ENCODE measurements at regions not wholly inside any gene's neighbourhood (a gene's known extent, or its start where the extent isn't known, plus 50 kb on each side); places are given as distances from the start of the nearest gene placed in this dataset.
"Not testable (repeated sequence)": the region's sequence is repeated elsewhere in the genome, so short reads cannot be mapped to it uniquely, and the experiment has no call there.

DNA sequence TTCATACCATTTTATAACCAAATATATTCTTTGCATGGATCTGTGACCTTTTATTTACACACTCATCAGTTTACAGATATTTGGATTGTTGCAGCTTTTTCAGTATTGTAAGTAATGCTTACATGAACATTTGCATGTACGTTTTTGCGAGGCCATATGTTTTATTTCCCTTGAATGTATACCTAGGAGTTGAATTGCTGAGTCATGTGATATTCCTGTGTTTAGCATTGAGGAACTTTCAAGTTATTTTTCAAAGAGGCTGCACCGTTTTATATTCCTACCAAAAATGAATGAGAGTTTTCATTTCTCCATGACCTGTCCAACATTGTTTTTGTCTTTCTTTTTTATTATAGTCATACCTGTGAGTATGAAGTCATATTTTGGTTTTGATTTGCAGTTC is 392.1 kb downstream of the CNTNAP4 start:
- Mint-ChIP-seq H3K27ac (no peak overlapping the region), H3K4me3 (no peak overlapping the region), H3K36me3 (no peaks in the 10 kb centered on the region), H3K9me3 (no peaks in the 10 kb centered on the region), H3K4me1 (no peaks in the 10 kb centered on the region), H3K27me3 (no peaks in the 10 kb centered on the region)
- no peak for ATAC-seq (ENCODE audit: low read depth in 2 of 2)
- DNase-seq: no peak

DNA sequence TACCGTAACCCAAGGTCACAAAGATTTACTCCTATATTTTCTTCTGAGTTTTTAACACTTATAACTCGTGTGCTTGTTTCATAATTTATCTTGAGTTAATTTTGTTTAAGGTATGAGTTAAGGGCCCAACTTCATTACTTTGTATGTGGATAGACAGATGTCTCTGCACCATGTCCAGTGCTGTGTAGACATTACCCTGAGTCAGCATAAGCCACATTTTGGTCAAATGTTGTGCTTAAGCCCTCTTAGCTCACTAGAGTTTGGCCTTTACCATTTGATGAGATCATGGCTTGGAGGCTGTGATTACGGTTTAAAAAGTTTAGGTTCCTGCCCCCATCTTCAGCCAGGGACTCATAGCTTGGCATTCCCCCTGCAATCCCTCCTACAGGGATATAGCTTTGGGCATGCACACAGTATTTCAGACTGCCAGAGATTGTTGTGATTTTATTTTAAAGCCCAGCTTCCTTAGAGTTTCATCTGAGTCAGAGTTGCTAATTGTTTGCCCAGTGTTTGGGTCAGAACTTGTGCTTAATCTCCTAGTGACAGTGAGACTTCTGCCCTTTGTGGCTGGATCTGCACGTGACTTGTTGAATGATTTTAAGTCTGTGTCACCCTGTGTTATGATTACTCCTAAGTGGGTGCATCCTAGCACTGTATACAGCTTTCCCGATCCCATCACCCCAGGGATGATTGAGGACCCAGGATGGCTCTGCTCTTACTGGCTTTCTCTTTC is 393.1 kb downstream of the CNTNAP4 start:
- ATAC-seq (ENCODE audit: low read depth in 2 of 2) (no peak), DNase-seq (no peak)
- no peaks in the 10 kb centered on the region for H3K27me3 Mint-ChIP-seq
- no peaks in the 10 kb centered on the region for H3K36me3 Mint-ChIP-seq
- H3K4me3 Mint-ChIP-seq: no peak overlapping the region
- no peaks in the 10 kb centered on the region for H3K4me1 Mint-ChIP-seq
- no peaks in the 10 kb centered on the region for H3K9me3 Mint-ChIP-seq
- no peak overlapping the region for H3K27ac Mint-ChIP-seq

DNA sequence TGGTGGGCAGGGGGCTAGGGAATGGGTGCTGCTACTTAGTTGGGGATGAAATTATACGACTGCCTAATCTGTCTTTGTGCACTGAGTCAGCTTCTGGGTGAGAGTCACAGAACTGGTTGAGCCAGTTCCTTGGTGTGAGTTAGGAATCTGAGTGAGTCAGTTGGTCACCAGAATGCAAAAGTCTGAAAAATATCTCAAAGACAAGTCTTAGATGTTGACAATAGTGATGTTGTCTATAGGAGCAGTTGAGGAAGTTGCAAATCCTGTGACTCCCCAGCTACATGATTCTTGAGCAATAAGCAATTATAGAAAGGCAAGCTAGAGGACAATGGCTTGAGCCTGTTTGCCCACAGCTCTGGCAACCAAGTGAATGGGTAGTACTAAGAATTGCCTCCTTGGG is 399.2 kb downstream of the CNTNAP4 start:
- Mint-ChIP-seq H3K4me1 (no peaks in the 10 kb centered on the region), H3K9me3 (peaks cover 0 to 3% (median 0%) of the 10 kb centered on the region in 7 donors), H3K27ac (no peak overlapping the region), H3K4me3 (no peak overlapping the region), H3K36me3 (no peaks in the 10 kb centered on the region), H3K27me3 (peaks cover 0 to 1% (median 0%) of the 10 kb centered on the region in 3 donors)
- DNase-seq (no peak), ATAC-seq (ENCODE audit: low read depth in 2 of 2) (no peak)

DNA sequence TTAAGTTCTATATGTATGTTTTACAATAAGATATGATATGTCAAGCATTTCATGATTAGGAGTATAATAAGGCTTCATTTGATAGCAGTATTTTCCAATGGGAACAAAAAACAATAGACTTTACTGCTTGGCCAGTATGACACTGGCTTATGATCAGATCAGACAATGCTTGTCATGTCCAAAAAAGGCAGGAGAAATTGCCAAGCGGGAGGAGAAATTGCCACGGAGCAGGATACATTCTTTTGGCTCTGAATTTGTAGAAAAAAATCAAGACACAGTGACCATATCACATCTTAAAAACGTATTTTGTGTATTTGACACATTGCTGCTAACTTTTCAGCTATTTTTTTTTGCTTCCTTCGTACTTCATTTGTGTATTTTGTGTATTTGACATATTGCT is 404.1 kb downstream of the CNTNAP4 start:
- no peak for DNase-seq
- H3K36me3 Mint-ChIP-seq: no peaks in the 10 kb centered on the region
- ATAC-seq (ENCODE audit: low read depth in 2 of 2): no peak
- H3K9me3 Mint-ChIP-seq: peaks cover 0 to 3% (median 0%) of the 10 kb centered on the region in 7 donors
- peaks cover 0 to 3% (median 0%) of the 10 kb centered on the region in 3 donors for H3K27me3 Mint-ChIP-seq
- H3K4me3 Mint-ChIP-seq: no peak overlapping the region
- no peak overlapping the region for H3K27ac Mint-ChIP-seq
- no peaks in the 10 kb centered on the region for H3K4me1 Mint-ChIP-seq

DNA sequence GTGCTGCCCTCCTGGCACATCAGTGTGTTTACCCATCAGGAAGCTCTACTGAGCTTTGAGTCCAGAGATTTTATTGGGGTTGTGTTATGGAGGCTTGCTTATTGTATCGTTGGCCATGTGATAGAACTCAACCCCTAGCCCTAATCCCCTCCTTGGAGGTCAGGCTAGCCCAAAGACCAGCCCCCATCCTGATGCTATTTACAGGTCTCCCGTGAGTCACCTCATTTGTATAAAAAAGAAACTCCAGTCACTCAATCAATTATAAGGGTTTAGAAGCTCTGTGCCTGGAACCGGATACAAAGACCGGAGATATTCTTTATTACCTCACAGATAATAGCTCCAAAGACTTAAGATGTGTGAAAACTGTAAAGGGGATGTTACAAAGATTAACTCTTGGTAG is 405.9 kb downstream of the CNTNAP4 start:
- DNase-seq (no peak), ATAC-seq (ENCODE audit: low read depth in 2 of 2) (no peak)
- H3K4me3 Mint-ChIP-seq: no peak overlapping the region
- peaks cover 0 to 3% (median 0%) of the 10 kb centered on the region in 3 donors for H3K27me3 Mint-ChIP-seq
- H3K4me1 Mint-ChIP-seq: no peaks in the 10 kb centered on the region
- no peaks in the 10 kb centered on the region for H3K36me3 Mint-ChIP-seq
- H3K9me3 Mint-ChIP-seq: peaks cover 0 to 3% (median 0%) of the 10 kb centered on the region in 7 donors
- no peak overlapping the region for H3K27ac Mint-ChIP-seq

DNA sequence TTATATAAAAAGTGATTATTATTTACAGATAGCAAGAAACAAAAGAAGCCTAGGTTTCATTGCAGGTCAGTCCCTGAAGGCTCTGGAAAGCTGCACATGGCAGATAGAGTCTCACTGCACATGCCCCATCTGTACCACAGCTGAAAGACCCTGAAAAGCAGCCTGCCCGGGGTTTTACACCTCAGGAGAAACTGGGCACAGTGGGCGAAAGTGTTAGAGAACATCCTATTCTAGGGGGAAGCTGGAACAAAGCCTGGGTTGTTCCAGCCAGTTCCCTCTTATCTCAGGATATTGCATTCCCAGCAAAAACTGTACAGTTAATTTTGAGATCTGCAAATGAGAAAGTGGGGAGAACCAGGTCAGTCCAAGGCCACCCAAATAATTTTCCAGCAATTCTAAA is 419.7 kb downstream of the CNTNAP4 start:
- no peak for ATAC-seq (ENCODE audit: low read depth in 2 of 2)
- Mint-ChIP-seq H3K4me1 (no peaks in the 10 kb centered on the region), H3K4me3 (no peak overlapping the region)

DNA sequence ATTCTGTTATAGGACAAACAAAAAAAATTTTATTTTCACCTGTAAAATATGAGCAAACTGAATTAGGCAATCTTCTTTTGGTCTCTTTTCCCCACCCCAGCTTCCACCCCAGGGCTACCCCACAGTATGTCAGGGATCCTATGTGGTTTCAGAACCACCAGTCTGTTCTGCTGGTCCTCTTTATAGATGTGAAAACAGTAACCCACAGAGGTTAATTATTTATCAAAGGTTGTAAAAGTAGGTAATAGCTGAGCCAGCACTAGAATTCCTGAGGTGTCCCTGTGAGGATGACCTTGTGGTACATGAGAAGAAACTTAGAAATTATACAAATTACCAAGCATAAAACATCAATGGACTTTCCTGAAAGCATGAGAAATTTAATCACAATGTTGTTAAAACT is 428.7 kb downstream of the CNTNAP4 start:
- no peak overlapping the region for H3K27ac Mint-ChIP-seq
- H3K4me3 Mint-ChIP-seq: no peak overlapping the region
- no peak for ATAC-seq (ENCODE audit: low read depth in 2 of 2)

More for the DNA sequence above, 419.7 kb downstream of the CNTNAP4 start:
- Mint-ChIP-seq H3K9me3 (peaks cover 0 to 14% (median 9%) of the 10 kb centered on the region in 7 donors), H3K27ac (no peak overlapping the region), H3K27me3 (no peaks in the 10 kb centered on the region), H3K36me3 (no peaks in the 10 kb centered on the region)
- DNase-seq: no peak

DNA sequence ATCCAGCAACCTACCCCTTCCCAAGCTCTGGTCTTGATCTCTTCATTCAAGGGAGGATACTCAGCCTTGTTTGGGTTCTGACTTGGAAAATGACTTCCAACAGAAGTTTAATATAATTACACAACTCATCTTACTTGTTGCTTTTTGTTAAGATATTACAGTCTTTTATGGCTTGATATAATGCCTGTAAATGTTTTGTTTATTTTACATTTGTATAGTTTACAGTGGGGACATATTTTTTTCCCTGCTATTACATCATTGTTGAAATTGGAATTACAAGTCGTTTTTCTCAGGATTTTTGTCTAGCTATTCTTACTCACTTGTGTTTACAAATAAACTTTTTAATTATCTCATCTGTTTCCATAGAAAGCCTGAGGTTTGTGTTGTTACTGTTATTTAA is 436.0 kb downstream of the CNTNAP4 start:
- no peak overlapping the region for H3K27ac Mint-ChIP-seq
- no peak overlapping the region for H3K4me3 Mint-ChIP-seq
- DNase-seq (no peak), ATAC-seq (ENCODE audit: low read depth in 2 of 2) (no peak)
- peaks cover 0 to 3% (median 0%) of the 10 kb centered on the region in 3 donors for H3K27me3 Mint-ChIP-seq
- H3K4me1 Mint-ChIP-seq: no peaks in the 10 kb centered on the region
- peaks cover 0 to 22% (median under 1%) of the 10 kb centered on the region in 7 donors for H3K9me3 Mint-ChIP-seq
- H3K36me3 Mint-ChIP-seq: no peaks in the 10 kb centered on the region

More for the DNA sequence above, 428.7 kb downstream of the CNTNAP4 start:
- H3K9me3 Mint-ChIP-seq: no peaks in the 10 kb centered on the region
- no peaks in the 10 kb centered on the region for H3K4me1 Mint-ChIP-seq
- no peaks in the 10 kb centered on the region for H3K27me3 Mint-ChIP-seq
- H3K36me3 Mint-ChIP-seq: no peaks in the 10 kb centered on the region
- no peak for DNase-seq

DNA sequence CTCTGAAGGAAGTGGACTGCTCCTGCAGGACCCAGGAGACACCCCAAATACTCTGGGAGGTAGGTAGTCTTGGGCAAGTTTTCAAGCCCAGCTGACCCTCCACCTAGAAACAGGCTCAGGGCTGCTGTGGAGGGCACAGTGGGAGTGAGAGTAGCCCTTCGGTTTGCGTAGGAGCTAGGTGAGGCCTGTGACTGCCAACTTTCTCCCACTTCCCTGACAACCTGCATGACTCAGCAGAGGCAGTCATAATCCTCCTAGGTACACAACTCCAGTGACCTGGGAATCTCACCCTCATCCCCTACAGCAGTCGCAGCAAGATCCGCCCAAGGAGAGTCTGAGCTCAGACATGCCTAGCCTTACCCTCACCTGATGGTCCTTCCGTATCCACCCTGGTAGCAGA is 439.1 kb downstream of the CNTNAP4 start:
- H3K9me3 Mint-ChIP-seq: peaks cover 0 to 22% (median 6%) of the 10 kb centered on the region in 7 donors
- H3K36me3 Mint-ChIP-seq; DNase-seq; H3K27me3 Mint-ChIP-seq; H3K4me1 Mint-ChIP-seq; H3K4me3 Mint-ChIP-seq; H3K27ac Mint-ChIP-seq; ATAC-seq (ENCODE audit: low read depth in 2 of 2): not testable (repeated sequence)

DNA sequence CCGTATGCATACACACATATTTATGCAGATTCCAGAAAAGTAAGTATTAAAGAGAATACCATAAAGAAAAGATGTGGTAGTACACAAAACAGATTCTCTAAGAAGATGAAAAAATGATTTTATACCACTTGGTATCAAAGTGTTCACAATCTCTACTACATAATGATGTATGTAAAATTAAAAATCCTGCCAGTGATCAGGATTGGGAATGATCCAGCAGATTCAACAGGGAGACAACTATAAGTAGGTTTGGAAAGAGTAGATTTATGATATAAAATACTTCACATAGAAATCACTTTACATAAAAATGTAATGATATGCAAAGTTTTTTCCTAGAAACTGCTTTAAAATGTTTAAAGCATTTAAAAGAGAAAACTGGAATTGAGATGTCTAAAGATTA is 447.0 kb downstream of the CNTNAP4 start:
- Mint-ChIP-seq H3K27ac (no peak overlapping the region), H3K36me3 (no peaks in the 10 kb centered on the region), H3K9me3 (peaks cover 0 to 9% (median 0%) of the 10 kb centered on the region in 7 donors), H3K4me1 (no peaks in the 10 kb centered on the region), H3K4me3 (no peak overlapping the region), H3K27me3 (no peaks in the 10 kb centered on the region)
- ATAC-seq (ENCODE audit: low read depth in 2 of 2): no peak
- no peak for DNase-seq

DNA sequence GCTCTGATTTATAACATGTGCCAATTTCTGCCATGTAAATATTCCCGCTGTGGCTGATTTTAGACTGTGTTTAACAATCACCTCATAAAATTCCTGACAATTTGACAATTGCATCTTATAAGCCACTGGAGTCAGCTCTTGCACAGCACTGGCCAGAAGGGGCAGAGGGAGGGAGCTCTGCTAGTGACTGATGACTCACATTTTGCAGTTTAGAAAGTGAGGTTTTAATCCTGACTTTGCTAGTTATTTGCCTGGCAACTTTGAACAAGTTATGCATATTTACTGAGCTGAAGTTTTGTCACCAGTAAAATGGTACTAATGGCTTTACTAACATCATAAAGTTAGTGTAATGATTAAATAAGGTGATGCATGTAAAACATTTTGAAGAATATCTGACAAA is 452.3 kb downstream of the CNTNAP4 start:
- DNase-seq (no peak), ATAC-seq (ENCODE audit: low read depth in 2 of 2) (no peak)
- H3K36me3 Mint-ChIP-seq: no peaks in the 10 kb centered on the region
- no peak overlapping the region for H3K27ac Mint-ChIP-seq
- no peaks in the 10 kb centered on the region for H3K4me1 Mint-ChIP-seq
- no peaks in the 10 kb centered on the region for H3K27me3 Mint-ChIP-seq
- H3K4me3 Mint-ChIP-seq: no peak overlapping the region
- H3K9me3 Mint-ChIP-seq: peaks cover 0 to 14% (median 0%) of the 10 kb centered on the region in 7 donors

DNA sequence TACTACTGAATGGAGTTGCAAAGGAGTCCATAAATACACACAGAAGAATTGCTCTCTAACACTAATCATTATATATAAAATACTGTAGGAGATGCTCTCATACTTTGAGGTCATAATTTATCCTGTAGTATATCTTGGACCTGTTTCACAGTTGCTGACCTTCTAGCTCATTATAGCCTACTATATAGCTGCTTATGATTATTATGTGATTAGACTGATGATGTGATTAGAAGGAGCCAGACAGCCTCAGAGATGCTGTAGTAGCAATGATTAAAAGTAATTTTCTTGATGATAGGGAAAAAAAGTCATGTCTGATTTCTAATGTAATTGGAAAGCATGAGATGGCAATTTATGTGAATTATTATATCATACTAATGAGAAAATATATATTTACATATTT is 455.7 kb downstream of the CNTNAP4 start:
- H3K27me3 Mint-ChIP-seq: no peaks in the 10 kb centered on the region
- no peaks in the 10 kb centered on the region for H3K36me3 Mint-ChIP-seq
- no peak overlapping the region for H3K27ac Mint-ChIP-seq
- no peak for DNase-seq
- ATAC-seq (ENCODE audit: low read depth in 2 of 2): no peak
- no peaks in the 10 kb centered on the region for H3K4me1 Mint-ChIP-seq
- peaks cover 0 to 9% (median 0%) of the 10 kb centered on the region in 7 donors for H3K9me3 Mint-ChIP-seq
- no peak overlapping the region for H3K4me3 Mint-ChIP-seq

DNA sequence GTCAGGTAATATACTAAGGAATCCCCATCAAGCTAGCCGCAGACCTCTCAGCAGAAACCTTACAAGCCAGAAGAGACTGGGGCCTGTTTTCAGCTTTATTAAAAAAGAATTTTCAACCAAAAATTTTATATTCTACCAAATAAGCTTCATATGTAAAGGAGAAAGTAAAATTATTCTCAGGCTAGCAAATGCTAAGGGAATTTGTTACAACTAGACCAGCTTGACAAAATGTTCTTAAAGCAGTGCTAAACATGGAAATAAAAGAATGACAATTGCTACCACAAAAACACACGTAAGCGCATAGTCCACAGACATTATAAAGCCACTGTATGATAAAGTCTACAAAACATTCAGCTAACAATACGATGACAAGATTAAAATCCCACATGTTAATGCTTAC is 449.4 kb upstream of the MON1B start:
- DNase-seq (no peak), ATAC-seq (ENCODE audit: low read depth in 2 of 2) (no peak)
- Mint-ChIP-seq H3K27me3 (no peaks in the 10 kb centered on the region), H3K9me3 (peaks cover 4 to 51% (median 22%) of the 10 kb centered on the region in 7 donors), H3K36me3 (no peaks in the 10 kb centered on the region), H3K27ac (no peak overlapping the region), H3K4me1 (no peaks in the 10 kb centered on the region), H3K4me3 (no peak overlapping the region)

DNA sequence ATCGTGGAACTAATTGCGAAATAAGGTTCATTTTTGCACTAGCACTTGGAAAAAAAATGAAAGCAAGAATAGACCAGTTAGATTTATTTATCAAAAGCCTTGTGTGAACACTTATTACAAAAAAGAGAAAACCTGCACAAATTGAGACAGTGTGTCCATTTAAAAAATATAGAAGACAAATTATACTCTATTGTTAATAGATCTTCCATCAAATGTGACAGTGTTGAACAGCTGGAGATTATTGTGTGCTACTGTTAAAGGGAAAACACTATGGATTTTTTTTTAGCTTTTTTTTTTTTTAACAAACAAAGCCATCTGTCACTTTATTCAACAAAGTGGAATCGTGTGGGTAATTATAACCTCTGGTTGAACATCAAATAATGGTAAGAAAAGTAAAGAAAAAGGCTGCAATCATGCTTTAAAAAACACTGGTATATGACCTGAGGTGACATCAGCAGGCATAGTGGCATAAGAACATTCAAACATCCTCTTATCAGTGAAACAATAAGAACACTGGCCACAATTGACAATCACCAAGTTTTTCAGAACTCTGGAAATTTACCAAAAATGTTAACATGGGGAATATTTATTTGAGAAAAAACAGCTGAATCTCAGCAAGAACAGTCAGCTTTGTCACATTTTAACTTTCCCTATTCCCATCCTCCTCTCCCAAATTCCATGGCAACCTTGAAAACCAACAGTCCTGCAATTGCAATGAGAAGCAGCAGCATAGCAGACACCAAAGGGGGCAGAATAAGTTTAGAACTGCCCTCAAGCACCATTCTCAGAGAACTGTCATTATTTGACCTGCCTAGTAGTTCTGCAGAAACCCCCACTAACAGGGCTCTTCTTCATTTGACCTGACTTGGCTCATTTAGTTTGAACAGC is 442.3 kb upstream of the MON1B start:
- H3K4me1 Mint-ChIP-seq: no peaks in the 10 kb centered on the region
- H3K36me3 Mint-ChIP-seq: no peaks in the 10 kb centered on the region
- H3K27me3 Mint-ChIP-seq: no peaks in the 10 kb centered on the region
- ATAC-seq (ENCODE audit: low read depth in 2 of 2) (no peak), DNase-seq (no peak)
- H3K27ac Mint-ChIP-seq: no peak overlapping the region
- peaks cover 0 to 4% (median 0%) of the 10 kb centered on the region in 7 donors for H3K9me3 Mint-ChIP-seq
- no peak overlapping the region for H3K4me3 Mint-ChIP-seq
